ENCODE measurements at regions not wholly inside any gene's neighbourhood (a gene's known extent, or its start where the extent isn't known, plus 50 kb on each side); places are given as distances from the start of the nearest gene placed in this dataset.

DNA sequence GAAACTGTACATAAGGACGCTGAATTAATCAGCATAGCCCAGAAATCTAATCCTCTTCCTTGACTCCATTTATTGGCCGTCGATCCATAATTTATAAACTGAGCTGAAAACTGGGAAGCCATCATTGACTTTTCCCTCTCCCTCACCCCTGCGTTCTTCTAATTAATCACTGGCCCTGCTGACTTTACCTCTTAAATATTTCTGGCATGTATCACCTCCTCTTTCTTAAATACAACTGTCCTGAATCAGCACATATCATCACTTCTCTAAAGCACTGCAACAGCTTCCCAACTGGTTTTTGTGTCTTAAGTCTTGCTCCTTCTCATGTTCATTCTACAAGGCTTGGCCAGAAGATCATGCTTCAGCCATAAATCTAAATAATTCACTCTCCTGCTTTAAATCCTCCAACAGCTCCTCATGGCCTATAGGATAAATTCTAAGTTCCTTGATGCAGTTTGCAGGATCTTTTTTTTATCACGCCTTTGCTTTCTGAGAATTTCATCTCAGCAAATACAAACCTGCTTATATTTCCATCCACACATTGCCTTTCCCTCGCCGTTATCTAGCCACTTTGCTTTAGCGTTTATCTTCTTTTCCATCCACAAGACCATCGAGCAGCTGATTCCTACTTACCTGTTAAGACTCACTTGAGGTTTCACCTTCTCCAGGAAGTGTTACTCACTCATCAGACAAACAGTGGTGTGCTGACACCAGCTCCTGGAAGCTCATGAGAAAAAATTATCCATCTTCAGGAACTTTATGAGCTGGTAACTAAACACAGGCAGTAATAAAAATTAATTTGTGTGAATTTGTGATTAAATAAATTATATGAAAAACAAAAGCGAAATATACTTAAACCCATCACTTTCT lies 295.6 kb upstream of the FLRT2 start:
- intact Hi-C loops (cut with micrococcal nuclease): no loop called here
- Histone ChIP-seq H3K36me3 (ENCODE audit: control insufficient read depth, insufficient read depth, low read length) (no peaks in the 10 kb centered on the region), H3K27me3 (ENCODE audit: control insufficient read depth, insufficient read depth, low read length) (no peaks in the 10 kb centered on the region), H3K9me3 (ENCODE audit: control insufficient read depth, insufficient read depth, low read length) (no peaks in the 10 kb centered on the region), H3K4me3 (ENCODE audit: low read length) (no peak overlapping the region), H3K27ac (ENCODE audit: low read length) (no peak overlapping the region), H3K4me1 (ENCODE audit: control insufficient read depth, insufficient read depth, low read length) (no peaks in the 10 kb centered on the region)
- no peak for TF ChIP-seq CTCF (IDR thresholded peaks at IDR 0.05)
- Mint-ChIP-seq H3K36me3 (peaks cover 4% of the 10 kb centered on the region), H3K9me3 (peaks cover 3 to 4% of the 10 kb centered on the region in 2 donors), H3K27ac (no peak overlapping the region), H3K27me3 (ENCODE audit: low read depth in 2 of 2) (no peaks in the 10 kb centered on the region), H3K4me1 (peaks cover 18% of the 10 kb centered on the region in 2 donors), H3K4me3 (no peak overlapping the region)
- WGBS (ENCODE audit: insufficient coverage): 88% methylated on average over 9 of the region's 10 CpGs
- ATAC-seq: no peak
- no peak for DNase-seq

DNA sequence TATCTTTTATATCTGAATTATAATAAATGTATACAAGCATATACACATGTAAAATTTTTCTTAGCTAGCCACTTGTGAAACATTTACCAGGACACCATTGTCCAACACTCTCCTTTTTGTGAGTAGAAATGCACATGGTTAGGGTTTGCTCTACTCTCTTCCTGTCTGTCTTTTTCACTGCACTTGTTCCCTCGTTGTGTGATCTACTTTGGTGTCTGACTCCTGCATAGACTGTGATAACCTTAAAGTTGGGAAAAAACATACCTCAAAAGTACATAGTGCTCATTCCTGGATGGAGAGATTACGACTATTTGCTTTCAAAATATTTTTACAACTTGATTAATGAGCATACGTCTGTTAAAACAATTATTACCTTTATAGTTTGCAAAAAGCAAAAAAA lies 294.1 kb upstream of the FLRT2 start:
- H3K9me3 Mint-ChIP-seq: no peaks in the 10 kb centered on the region
- TF ChIP-seq CTCF (IDR thresholded peaks at IDR 0.05): no peak
- peaks cover 21 to 22% of the 10 kb centered on the region in 2 donors for H3K4me1 Mint-ChIP-seq
- Histone ChIP-seq H3K9me3 (ENCODE audit: control insufficient read depth, insufficient read depth, low read length) (no peaks in the 10 kb centered on the region), H3K4me1 (ENCODE audit: control insufficient read depth, insufficient read depth, low read length) (no peaks in the 10 kb centered on the region), H3K4me3 (ENCODE audit: low read length) (no peak overlapping the region), H3K36me3 (ENCODE audit: control insufficient read depth, insufficient read depth, low read length) (no peaks in the 10 kb centered on the region), H3K27ac (ENCODE audit: low read length) (no peak overlapping the region), H3K27me3 (ENCODE audit: control insufficient read depth, insufficient read depth, low read length) (no peaks in the 10 kb centered on the region)
- H3K27me3 Mint-ChIP-seq (ENCODE audit: low read depth in 2 of 2): no peaks in the 10 kb centered on the region
- H3K4me3 Mint-ChIP-seq: no peak overlapping the region
- H3K27ac Mint-ChIP-seq: peak overlapping the region in 1 of 2 donors; percentile 22
- no peaks in the 10 kb centered on the region for H3K36me3 Mint-ChIP-seq
- ATAC-seq (no peak), DNase-seq (no peak)
- intact Hi-C loops (cut with micrococcal nuclease): no loop called here
- 77% methylated on average over 3 of the region's 3 CpGs for WGBS (ENCODE audit: insufficient coverage)

DNA sequence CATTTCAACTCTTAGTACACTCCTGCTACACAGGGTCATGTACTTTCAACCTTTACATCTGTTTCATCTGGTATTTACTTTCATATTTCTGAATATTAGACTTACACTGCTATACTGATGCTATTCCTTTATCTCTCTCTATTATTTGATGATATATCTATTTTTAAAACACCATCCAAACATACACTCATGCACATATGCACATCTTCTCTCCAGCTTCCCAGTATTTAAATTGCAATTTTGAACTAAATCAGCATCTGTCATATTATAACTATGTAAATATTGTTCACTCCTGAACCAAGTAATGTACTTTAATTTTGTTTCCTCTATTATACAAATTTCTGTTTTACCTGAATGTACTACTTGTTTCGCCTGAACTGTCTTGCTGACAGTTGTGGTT lies 293.6 kb upstream of the FLRT2 start:
- no peak for ATAC-seq
- H3K4me3 ChIP-seq (ENCODE audit: low read length): no peak overlapping the region
- Mint-ChIP-seq H3K27me3 (ENCODE audit: low read depth in 2 of 2) (no peaks in the 10 kb centered on the region), H3K9me3 (no peaks in the 10 kb centered on the region), H3K4me3 (peak overlapping the region; percentile 5), H3K4me1 (peaks cover 26% of the 10 kb centered on the region in 2 donors), H3K27ac (peak overlapping the region in 1 of 2 donors; percentile 22), H3K36me3 (no peaks in the 10 kb centered on the region)
- H3K9me3 ChIP-seq (ENCODE audit: control insufficient read depth, insufficient read depth, low read length): no peaks in the 10 kb centered on the region
- TF ChIP-seq CTCF (IDR thresholded peaks at IDR 0.05): no peak
- H3K4me1 ChIP-seq (ENCODE audit: control insufficient read depth, insufficient read depth, low read length): no peaks in the 10 kb centered on the region
- no peaks in the 10 kb centered on the region for H3K27me3 ChIP-seq (ENCODE audit: control insufficient read depth, insufficient read depth, low read length)
- H3K36me3 ChIP-seq (ENCODE audit: control insufficient read depth, insufficient read depth, low read length): no peaks in the 10 kb centered on the region
- no peak overlapping the region for H3K27ac ChIP-seq (ENCODE audit: low read length)
- WGBS (ENCODE audit: insufficient coverage): 11% methylated on average over 1 of the region's 1 CpG
- DNase-seq: no peak
- intact Hi-C loops (cut with micrococcal nuclease): no loop called here

GRCh38 chr14:85239791-85240190 lies 290.2 kb upstream of the FLRT2 start:
- Histone ChIP-seq H3K4me1 (ENCODE audit: control insufficient read depth, insufficient read depth, low read length) (no peaks in the 10 kb centered on the region), H3K27ac (ENCODE audit: low read length) (no peak overlapping the region), H3K36me3 (ENCODE audit: control insufficient read depth, insufficient read depth, low read length) (no peaks in the 10 kb centered on the region), H3K9me3 (ENCODE audit: control insufficient read depth, insufficient read depth, low read length) (no peaks in the 10 kb centered on the region), H3K27me3 (ENCODE audit: control insufficient read depth, insufficient read depth, low read length) (no peaks in the 10 kb centered on the region), H3K4me3 (ENCODE audit: low read length) (no peak overlapping the region)
- Mint-ChIP-seq H3K36me3 (no peaks in the 10 kb centered on the region), H3K9me3 (no peaks in the 10 kb centered on the region), H3K27ac (no peak overlapping the region), H3K4me3 (no peak overlapping the region), H3K27me3 (ENCODE audit: low read depth in 2 of 2) (no peaks in the 10 kb centered on the region), H3K4me1 (peaks cover 30 to 31% of the 10 kb centered on the region in 2 donors)
- intact Hi-C loops (cut with micrococcal nuclease): no loop called here
- DNase-seq: no peak
- WGBS (ENCODE audit: insufficient coverage): no CpG with 5 or more reads among the region's 1 CpG
- peak in 2 of 3 donors; percentile 21 to 32 for ATAC-seq
- no peak for TF ChIP-seq CTCF (IDR thresholded peaks at IDR 0.05)

Data from natural killer cell (primary cell).